LNCAP (cell line): ENCODE measurements at regions not wholly inside any gene's neighbourhood (a gene's known extent, or its start where the extent isn't known, plus 50 kb on each side); places are given as distances from the start of the nearest gene placed in this dataset.

Source experiments
- TF ChIP-seq, protein P1 (sequence below): fragments of 450-650 bp; IDR thresholded peaks from 2 replicates; pipeline ENCODE4 v1.5.1; 2017; ENCODE audit warnings: mild to moderate bottlenecking

DNA sequence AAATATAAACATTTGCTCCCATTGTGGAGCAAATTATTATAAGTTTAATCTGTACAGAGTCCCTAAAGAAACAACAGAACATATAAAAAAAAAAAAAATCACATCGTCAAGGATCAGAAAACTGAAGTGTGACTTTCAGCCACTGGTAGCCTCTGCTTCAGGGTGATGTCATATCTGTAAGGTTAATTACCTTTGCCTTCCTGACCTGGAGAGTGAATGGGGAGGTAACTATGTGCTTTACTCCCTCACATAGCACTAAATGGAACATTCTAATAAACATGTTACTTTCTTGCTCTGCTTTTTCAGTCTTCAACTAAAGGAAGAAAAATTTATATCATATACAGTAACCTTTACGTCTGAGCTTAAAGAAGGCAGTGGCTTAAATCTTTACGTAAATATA is 70.3 kb upstream of the TRPM3 start:
- TF ChIP-seq, protein P1, sequence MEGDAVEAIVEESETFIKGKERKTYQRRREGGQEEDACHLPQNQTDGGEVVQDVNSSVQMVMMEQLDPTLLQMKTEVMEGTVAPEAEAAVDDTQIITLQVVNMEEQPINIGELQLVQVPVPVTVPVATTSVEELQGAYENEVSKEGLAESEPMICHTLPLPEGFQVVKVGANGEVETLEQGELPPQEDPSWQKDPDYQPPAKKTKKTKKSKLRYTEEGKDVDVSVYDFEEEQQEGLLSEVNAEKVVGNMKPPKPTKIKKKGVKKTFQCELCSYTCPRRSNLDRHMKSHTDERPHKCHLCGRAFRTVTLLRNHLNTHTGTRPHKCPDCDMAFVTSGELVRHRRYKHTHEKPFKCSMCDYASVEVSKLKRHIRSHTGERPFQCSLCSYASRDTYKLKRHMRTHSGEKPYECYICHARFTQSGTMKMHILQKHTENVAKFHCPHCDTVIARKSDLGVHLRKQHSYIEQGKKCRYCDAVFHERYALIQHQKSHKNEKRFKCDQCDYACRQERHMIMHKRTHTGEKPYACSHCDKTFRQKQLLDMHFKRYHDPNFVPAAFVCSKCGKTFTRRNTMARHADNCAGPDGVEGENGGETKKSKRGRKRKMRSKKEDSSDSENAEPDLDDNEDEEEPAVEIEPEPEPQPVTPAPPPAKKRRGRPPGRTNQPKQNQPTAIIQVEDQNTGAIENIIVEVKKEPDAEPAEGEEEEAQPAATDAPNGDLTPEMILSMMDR = no peak

DNA sequence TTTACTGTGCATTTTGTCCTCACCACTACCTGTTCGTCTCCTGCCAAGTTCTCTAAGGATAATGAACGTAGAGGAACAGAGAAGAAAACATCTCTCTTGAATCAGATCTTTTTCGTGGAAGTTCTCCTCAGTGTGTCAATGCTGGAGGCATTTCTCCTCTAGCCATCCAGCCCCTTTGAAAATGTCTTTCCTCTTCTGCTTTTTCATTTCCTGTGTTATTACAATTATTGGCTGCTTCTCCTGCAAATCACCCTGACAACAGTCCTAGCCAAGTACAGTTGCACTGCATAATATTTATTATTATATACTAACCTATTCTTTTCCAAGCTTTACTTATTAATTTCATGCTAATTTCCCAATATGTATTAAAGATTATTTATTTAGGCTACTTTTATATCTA is 61.8 kb upstream of the TRPM3 start:
- TF ChIP-seq, protein P1 = no peak

DNA sequence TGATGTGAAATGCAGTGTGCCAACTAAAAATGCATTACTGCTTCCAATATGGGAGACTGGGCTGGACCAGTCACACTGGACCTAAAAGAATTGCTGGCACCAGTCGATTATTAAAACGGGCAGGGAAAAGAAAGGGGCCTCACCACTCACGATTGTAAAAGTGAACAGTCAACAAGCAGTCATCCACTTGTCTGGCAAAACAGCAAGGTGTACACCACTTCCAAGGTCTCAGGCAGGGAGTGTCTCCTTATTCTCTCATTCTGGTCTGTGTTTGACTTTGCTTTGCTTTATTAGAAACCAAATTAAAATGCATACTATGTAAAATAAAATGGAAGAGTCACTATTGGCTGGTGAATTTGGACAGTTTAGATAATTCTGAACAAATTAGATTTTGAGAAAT is 57.8 kb upstream of the TRPM3 start:
- TF ChIP-seq, protein P1 = no peak

DNA sequence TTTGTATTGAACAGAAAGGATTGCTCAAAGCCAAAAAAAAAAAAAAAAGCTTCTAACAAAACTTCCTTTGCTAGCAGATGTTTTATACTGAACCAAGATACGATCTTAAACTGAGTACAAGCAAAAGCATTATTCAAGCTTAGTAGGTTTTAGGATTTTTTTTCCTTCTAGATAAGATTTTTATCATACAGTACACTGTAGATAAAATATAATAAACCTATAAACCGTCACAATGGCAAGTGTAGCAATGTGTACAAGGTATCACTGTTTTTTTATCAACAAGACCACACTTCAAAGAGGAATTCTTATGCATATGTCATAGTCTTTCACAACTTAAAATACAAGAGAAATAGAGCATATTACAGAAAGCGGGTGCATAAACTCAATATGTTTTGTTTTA is 56.5 kb upstream of the TRPM3 start:
- TF ChIP-seq, protein P1 = no peak

DNA sequence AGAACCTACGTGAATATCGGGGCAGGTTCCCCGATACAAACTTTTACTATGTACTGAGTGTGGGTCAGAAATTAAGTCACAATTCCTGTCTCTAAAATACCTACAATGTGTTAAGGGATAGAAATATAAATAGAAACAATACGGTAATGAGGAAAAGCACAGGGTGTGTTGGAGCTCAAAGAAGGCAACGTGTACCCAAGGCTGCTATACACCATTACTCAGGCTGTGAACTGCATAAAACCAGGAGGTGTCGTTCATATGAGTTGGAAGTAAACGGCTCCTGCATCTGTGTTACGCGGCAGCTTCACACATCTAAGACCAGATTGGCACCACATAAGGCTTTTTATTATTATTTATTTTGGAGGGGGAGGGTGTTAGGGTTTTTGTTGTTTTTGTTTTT is 50.1 kb upstream of the TRPM3 start:
- TF ChIP-seq, protein P1 = no peak
